Mammary epithelial cell (primary cell): ENCODE measurements at regions not wholly inside any gene's neighbourhood (a gene's known extent, or its start where the extent isn't known, plus 50 kb on each side); places are given as distances from the start of the nearest gene placed in this dataset.

Source experiments
- CTCF ChIP-seq, 2 donors: IDR thresholded peaks in 1 of 2; conservative IDR thresholded peaks in 1 of 2; 2 replicates each; pipeline ENCODE4 v1.5.1; 2011 to 2012; ENCODE audit warnings: inconsistent platforms in 2 of 2, low read length in 2 of 2, mild to moderate bottlenecking in 2 of 2, control low read depth in 1 of 2, low read depth in 1 of 2; ENCODE audit not compliant: insufficient read depth in 1 of 2; ENCODE audit errors: extremely low read depth in 1 of 2
- EZH2 ChIP-seq: IDR thresholded peaks from 2 replicates; pipeline ENCODE4 v1.6.1; 2012; ENCODE audit warnings: low read length, inconsistent platforms, borderline replicate concordance

- no peak for TF ChIP-seq CTCF (conservative IDR thresholded peaks at IDR 0.05 in 1 of 2, IDR thresholded peaks at IDR 0.05 in 1 of 2; ENCODE audit: extremely low read depth in 1 of 2, insufficient read depth in 1 of 2, low read depth in 1 of 2, low read length in 2 of 2)
- TF ChIP-seq EZH2 = no peak
Observed at GRCh38 chr13:65064967-65065366, 2165.2 kb downstream of the PCDH9 start.
